ENCODE measurements at regions not wholly inside any gene's neighbourhood (a gene's known extent, or its start where the extent isn't known, plus 50 kb on each side); places are given as distances from the start of the nearest gene placed in this dataset.

GRCh38 chr20:12434672-12435071 lies 517.0 kb downstream of the BTBD3 start:
- no peak for TF ChIP-seq CTCF (IDR thresholded peaks at IDR 0.05)
- TF ChIP-seq EP300 (IDR thresholded peaks at IDR 0.05): no peak
- no peak for TF ChIP-seq POLR2A (IDR thresholded peaks at IDR 0.05; ENCODE audit: low read depth)
- no peak for TF ChIP-seq POLR2AphosphoS5 (IDR thresholded peaks at IDR 0.05)
